Nephron progenitor cell (in vitro differentiated cells): ENCODE measurements at regions not wholly inside any gene's neighbourhood (a gene's known extent, or its start where the extent isn't known, plus 50 kb on each side); places are given as distances from the start of the nearest gene placed in this dataset.

Experiments used
- DNase-seq: peaks from one replicate; pipeline ENCODE4 v3.0.0; 2021
- H3K27ac Mint-ChIP-seq: 2 replicates; pipeline ENCODE4 v1.8.0; 2021; ENCODE audit warnings: mild to moderate bottlenecking, moderate library complexity, mixed read lengths
- H3K27me3 Mint-ChIP-seq: 2 replicates; pipeline ENCODE4 v1.8.0; 2021; ENCODE audit warnings: mild to moderate bottlenecking, low read depth, mixed read lengths; ENCODE audit not compliant: poor library complexity
- H3K36me3 Mint-ChIP-seq: 2 replicates; pipeline ENCODE4 v1.8.0; 2021; ENCODE audit warnings: low read depth, mixed read lengths
- H3K4me1 Mint-ChIP-seq: 2 replicates; pipeline ENCODE4 v1.8.0; 2021; ENCODE audit warnings: mixed read lengths
- H3K4me3 Mint-ChIP-seq: 2 replicates; pipeline ENCODE4 v1.8.0; 2021; ENCODE audit warnings: mild to moderate bottlenecking, moderate library complexity, mixed read lengths
- H3K9me3 Mint-ChIP-seq: 2 replicates; pipeline ENCODE4 v1.8.0; 2021; ENCODE audit warnings: mild to moderate bottlenecking, moderate library complexity, mixed read lengths
- TF ChIP-seq, protein P1 (sequence below): fragments of 200-600 bp; sonication (generic); IDR thresholded peaks from 2 replicates; pipeline ENCODE4 v1.5.0; 2021; ENCODE audit warnings: antibody characterized with exemption

DNA sequence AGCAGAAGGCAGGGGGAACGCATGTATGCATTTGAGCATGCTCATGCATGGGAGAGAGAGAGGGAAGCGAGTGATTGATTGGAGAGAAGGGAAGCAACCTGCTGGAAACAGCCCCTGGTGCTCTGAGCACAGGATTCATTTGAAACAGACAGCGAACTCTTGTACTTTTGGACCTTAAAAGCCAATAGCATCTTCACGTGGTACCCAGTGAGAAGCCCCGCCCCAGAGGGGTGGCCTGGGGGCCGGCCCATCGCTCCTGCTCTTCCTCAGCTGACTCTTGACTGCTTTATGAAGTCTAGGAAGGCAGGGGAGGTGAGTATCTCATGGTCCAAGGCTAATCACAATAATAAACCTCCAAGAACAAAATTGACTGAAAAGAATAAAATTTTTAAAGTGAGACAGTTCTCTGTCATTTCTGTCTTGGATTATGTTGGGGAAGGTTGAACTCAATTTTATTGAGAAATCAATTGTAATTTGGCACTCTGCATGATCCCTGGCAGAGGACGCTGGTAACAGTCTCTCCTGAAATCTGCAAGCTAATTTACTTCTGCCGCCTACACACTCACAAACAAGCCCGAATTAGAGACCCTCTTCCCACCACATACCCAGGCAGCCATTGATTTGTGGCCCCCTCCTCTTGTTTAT is 168.2 kb upstream of the PPARGC1A start:
- peaks cover 10% of the 10 kb centered on the region for H3K27me3 Mint-ChIP-seq
- no peak overlapping the region for H3K27ac Mint-ChIP-seq
- DNase-seq: no peak
- H3K36me3 Mint-ChIP-seq: no peaks in the 10 kb centered on the region
- no peaks in the 10 kb centered on the region for H3K4me1 Mint-ChIP-seq
- TF ChIP-seq, protein P1, sequence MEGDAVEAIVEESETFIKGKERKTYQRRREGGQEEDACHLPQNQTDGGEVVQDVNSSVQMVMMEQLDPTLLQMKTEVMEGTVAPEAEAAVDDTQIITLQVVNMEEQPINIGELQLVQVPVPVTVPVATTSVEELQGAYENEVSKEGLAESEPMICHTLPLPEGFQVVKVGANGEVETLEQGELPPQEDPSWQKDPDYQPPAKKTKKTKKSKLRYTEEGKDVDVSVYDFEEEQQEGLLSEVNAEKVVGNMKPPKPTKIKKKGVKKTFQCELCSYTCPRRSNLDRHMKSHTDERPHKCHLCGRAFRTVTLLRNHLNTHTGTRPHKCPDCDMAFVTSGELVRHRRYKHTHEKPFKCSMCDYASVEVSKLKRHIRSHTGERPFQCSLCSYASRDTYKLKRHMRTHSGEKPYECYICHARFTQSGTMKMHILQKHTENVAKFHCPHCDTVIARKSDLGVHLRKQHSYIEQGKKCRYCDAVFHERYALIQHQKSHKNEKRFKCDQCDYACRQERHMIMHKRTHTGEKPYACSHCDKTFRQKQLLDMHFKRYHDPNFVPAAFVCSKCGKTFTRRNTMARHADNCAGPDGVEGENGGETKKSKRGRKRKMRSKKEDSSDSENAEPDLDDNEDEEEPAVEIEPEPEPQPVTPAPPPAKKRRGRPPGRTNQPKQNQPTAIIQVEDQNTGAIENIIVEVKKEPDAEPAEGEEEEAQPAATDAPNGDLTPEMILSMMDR: no peak
- no peak overlapping the region for H3K4me3 Mint-ChIP-seq
- H3K9me3 Mint-ChIP-seq: no peaks in the 10 kb centered on the region

DNA sequence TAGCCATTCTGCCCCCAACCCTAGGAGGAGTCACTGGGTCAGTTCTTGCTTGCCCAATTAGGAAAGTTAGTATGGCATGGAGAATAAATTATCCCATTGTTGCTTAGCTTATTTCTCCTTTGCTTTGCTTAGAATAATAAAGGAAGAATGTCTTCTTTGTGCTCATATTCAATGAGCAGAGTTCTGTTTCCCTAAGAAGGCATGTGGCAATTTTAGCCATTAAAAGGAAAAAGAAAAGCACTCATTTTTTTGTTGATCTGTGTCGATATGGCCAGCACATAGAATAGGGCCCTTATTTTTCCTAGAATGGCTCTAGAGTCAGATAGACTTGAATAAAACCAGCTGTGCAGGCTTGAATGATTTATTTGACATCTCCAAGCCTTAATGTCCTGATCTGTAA is 166.4 kb upstream of the PPARGC1A start:
- no peaks in the 10 kb centered on the region for H3K36me3 Mint-ChIP-seq
- H3K27ac Mint-ChIP-seq: no peak overlapping the region
- no peak for DNase-seq
- no peak overlapping the region for H3K4me3 Mint-ChIP-seq
- TF ChIP-seq, protein P1: no peak
- no peaks in the 10 kb centered on the region for H3K4me1 Mint-ChIP-seq
- no peaks in the 10 kb centered on the region for H3K9me3 Mint-ChIP-seq
- peaks cover 11% of the 10 kb centered on the region for H3K27me3 Mint-ChIP-seq

DNA sequence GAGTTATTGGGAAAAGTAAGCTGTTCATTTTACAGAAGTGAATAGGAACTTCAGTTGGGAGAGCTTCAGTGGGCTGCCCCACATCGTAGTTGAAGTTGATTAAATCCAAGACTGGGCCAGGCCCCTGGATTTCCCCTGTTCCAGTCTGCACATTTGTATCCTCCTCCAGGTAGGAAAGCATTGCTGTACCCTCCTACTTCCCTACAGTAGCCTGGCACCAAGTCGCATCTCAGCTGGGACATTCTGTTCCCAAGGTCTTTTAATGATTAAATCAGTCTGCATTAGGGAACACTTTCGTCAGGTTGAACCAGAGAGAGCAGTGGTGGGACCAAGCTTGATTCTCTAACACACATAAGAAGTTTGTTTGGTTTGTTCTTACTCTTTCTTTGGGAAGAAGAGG is 165.8 kb upstream of the PPARGC1A start:
- H3K4me1 Mint-ChIP-seq: no peaks in the 10 kb centered on the region
- no peak overlapping the region for H3K4me3 Mint-ChIP-seq
- no peaks in the 10 kb centered on the region for H3K36me3 Mint-ChIP-seq
- no peaks in the 10 kb centered on the region for H3K9me3 Mint-ChIP-seq
- TF ChIP-seq, protein P1: no peak
- H3K27me3 Mint-ChIP-seq: peaks cover 11% of the 10 kb centered on the region
- no peak overlapping the region for H3K27ac Mint-ChIP-seq
- no peak for DNase-seq

DNA sequence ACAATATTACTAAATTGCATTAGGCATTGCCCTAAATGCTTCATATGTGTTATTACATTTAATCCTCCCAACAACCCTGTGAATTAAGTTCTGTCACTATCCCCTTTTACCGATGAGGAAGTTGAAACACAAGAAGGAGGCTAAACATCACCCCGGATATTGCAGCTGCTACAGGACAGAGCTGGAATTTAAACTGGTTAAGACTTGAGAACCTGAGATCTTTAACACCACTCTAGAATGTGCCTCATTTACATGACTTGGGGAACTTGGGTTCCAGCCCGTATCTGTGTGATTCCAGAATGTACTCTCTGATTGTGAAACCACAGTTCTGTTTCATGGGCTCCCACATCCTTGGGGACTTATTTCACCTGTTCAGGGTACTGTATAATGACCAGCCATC is 165.1 kb upstream of the PPARGC1A start:
- Mint-ChIP-seq H3K4me3 (no peak overlapping the region), H3K9me3 (no peaks in the 10 kb centered on the region), H3K36me3 (no peaks in the 10 kb centered on the region), H3K27ac (no peak overlapping the region), H3K4me1 (no peaks in the 10 kb centered on the region), H3K27me3 (peaks cover 11% of the 10 kb centered on the region)
- DNase-seq: no peak
- TF ChIP-seq, protein P1: no peak

DNA sequence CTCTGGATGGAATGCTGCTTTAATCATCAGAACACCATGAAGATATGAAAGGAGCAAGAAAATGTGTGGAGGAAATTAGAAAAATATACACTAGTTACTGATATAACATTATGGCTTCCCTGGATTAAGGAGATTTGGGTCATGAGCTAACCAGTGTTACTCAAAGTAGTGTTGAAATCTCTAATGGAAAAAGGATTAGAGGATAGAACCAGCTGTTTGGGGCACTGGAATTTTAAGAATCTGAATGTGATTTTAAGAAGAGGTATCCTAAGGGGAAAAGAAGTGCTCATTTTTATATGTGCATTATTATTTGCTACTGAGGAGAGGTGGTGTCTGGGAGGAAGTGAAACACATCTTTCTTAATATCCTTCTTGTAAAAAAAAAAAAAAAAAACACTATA is 164.1 kb upstream of the PPARGC1A start:
- H3K27ac Mint-ChIP-seq: no peak overlapping the region
- no peaks in the 10 kb centered on the region for H3K4me1 Mint-ChIP-seq
- no peak for DNase-seq
- H3K4me3 Mint-ChIP-seq: no peak overlapping the region
- H3K36me3 Mint-ChIP-seq: no peaks in the 10 kb centered on the region
- no peaks in the 10 kb centered on the region for H3K9me3 Mint-ChIP-seq
- TF ChIP-seq, protein P1: no peak
- H3K27me3 Mint-ChIP-seq: peaks cover 7% of the 10 kb centered on the region
